Stimulated activated CD8-positive, alpha-beta memory T cell treated with anti-CD3 and anti-CD28 coated beads, Interleukin-7, amount 100 ng/mL, for 1 hour (primary cell): ENCODE measurements at regions not wholly inside any gene's neighbourhood (a gene's known extent, or its start where the extent isn't known, plus 50 kb on each side); places are given as distances from the start of the nearest gene placed in this dataset.

Experiments used
- DNase-seq, 2 donors: peaks; one replicate each; pipeline ENCODE4 v3.0.0-alpha.2; 2020; ENCODE audit warnings: low read depth in 2 of 2

DNA sequence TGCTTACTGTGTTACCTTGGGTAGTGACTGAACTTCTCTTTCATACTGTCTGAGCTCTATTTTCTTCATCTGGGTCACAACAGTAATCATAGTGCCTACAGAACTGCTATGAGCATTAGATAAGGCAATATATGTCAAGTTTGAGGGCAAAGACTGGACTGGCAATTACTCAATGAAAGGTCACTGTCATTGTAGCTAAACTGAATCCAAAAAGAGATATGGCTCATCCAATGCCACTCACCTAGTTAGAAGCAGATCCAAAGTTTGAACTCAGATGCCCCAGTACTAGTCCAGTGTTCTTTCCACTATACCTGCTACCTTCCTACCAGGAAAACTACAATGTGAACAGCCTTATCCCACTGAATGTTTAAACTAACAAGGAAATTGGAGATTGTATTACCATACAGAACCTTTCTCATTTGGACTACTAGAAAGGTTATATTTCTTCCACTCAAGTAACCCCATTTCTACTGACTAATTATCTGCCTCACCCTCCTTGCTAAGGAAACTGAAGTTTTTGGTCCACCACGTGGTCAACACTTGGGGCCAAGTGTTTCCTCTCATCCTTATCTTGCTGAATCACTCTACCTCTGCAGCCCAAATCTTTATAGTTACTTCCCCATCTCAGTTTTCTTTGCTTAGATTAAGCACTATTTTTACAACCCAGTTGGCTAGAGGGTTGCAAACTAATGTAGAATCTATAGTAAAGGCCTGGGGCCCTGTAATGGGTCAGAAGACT lies 202.3 kb upstream of the LPP start:
- DNase-seq, result no peak

DNA sequence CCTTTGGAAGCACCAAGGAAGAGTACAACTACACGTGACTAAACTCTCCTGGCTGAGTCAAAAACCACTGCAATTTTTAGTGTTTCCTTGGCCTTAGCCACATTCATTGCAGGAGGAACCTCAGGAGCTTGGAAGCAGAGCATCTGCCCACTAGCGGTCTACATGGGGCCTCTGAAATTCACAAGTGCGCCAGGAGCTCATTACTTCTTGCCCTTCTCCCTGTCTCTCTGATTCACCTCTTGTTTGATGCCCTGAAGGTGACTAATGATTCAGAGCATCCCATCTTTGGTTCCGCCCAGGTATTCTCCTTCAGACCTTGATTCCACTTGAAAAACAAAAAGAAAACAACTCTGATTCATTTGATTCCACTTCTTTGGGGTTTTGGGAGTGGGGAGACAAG lies 201.1 kb upstream of the LPP start:
- DNase-seq, result no peak

DNA sequence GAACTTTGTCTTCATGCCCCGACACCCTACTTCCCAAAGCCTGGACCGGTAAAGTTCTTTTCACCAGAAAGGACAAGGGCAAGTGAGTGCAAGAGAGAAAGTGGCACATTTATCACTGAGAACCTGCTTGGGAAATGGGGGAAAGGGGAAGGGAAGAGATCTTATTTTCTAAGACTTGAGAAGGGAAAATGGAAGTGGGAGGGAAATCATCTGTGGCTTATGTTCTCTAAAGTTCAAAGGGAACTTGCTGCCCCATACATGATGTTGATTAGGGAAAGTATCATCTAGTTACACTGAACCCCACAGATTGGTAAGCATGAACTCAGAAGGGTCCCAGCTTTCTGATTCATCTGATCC lies 199.5 kb upstream of the LPP start:
- DNase-seq, result no peak

GRCh38 chr3:187954873-187955586 lies 198.9 kb upstream of the LPP start:
- no peak for DNase-seq

GRCh38 chr3:187955587-187955952 lies 198.4 kb upstream of the LPP start:
- no peak for DNase-seq

- no peak for DNase-seq
Observed at GRCh38 chr3:187957165-187957581, 196.8 kb upstream of the LPP start.

- DNase-seq, result no peak
Observed at GRCh38 chr3:187957582-187957981, 196.4 kb upstream of the LPP start.

DNA sequence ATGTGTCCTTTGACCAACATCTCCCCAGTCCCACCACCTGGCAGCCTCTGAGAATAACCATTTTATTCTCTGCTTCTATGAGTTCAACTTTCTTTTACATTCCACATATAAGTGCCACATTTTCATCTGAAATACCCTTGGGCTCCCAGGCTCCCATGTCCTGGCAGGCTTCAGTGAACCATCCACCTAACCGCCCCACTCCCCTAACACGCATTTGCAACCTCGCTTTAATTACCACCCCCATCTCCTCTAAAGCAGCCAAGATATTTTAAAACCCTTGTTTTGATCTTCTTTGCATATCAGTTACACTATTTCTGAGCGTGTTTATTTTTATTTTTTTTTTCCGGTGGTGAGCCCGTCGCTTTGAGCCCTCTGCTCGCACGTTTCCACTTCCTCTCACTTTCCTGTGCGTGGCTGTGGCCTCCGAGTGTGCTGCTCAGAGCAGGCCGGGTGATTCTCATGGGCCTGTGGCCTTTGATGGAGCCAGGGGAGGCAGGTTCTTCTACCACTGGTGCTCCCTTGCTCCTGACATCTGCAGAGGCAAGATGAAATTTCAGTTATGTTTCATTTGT lies 195.4 kb upstream of the LPP start:
- peak; percentile 30 to 31 for DNase-seq

DNA sequence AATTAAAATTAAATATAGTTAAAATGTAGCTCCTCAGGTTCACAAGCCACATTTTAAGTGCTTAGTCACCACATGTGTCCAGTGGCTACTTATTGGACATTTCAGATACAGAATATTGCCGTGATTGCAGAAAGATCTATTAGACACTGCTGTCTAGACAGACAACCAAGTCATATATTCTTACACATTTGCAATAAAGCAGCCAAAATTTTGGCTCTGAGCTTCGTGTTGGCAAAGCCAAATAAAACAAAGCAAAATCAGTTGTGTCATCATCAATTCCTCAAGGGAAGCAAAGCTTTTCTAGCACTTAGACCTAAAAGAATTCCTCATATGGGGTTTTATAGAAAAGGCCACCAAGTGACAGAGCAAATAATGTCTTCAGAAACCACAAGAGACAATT lies 193.1 kb upstream of the LPP start:
- DNase-seq, result no peak

GRCh38 chr3:187961366-187961765 lies 192.6 kb upstream of the LPP start:
- DNase-seq, result no peak

DNA sequence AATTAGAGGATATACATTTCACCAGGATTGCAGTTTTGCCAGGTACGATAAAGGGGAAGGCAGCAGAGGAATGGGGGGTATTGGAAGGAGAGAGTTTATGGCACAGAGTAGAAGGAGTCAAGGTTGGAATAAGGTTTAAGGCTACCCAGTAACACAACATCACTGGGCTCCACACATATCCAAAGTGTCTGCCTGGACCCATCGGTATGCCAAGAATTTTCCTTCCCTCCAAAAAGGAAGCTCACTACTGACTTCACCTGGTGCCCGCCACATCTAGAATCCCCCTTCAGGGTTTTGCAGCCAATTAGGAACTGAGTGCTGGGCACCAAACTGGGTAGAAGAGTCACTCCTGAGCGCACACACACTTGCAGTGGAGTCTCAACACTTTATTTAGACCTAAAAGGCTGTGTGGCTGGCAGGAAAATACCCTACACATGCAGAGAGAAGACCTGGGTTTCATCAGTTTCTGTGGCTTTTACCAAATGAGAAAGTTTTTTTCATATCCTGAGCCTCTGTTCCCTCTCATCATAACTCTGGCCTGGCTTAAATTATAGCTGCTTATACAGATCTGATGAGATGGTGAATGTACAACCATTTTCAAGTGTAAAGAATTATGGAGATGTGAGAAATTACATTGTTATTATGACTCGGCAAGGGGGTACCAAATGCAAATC lies 190.8 kb upstream of the LPP start:
- DNase-seq, result no peak

DNA sequence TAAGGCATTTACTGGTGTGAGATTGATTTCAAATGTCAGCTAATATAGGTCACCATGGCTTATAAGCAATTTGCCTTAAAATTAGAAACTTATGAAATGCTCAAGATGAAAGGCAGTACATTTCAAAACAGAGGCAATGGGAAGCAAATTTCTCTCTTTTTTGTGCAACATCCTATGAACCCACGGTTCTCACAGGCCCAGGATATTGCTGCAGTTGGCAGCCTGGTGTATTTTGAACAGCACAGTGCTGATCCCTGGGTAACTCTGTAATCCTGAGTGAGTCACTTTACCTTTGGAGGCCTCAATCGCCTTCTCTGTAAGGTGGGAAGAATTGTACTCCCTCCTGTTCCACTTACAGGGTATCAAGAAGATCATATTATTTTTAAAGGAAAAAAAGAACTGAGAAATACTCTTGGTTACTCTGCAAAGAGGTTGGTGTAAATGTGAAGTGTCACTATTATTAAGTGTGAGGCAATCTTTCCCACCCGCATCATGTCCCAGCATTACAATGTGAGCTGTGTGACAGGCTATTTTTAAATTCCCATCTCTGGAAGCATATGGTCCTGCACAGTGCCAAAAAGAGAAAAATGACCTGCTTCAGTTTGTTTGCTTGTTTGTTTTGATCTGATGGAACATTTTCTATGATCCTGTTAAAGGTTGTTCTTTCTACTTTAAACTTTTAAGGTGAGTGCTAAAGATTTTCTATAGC lies 190.1 kb upstream of the LPP start:
- no peak for DNase-seq

GRCh38 chr3:187964760-187965159 lies 189.2 kb upstream of the LPP start:
- DNase-seq, result no peak

- DNase-seq, result no peak
Observed at GRCh38 chr3:187966096-187966495, 187.9 kb upstream of the LPP start.

- DNase-seq, result no peak
Observed at GRCh38 chr3:187966636-187967406, 187.1 kb upstream of the LPP start.

DNA sequence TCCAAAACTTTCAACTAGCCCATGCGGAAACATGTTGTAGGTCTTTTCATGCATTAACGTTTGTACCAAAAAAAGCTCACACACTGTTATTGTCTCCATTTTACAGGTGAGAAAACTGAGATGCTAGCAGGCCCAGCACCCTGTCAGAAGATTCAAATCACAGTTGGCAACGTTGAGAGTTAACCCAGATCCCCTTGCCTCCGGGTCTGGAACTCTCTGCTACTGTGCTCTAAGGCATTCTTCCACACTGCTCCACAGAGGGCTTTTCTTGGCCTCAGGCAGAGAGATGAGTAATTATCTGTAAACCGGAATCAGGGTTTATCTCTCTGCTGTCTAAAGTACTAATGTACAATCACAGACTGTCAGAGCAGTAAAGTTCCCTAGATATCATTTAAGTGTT lies 186.0 kb upstream of the LPP start:
- DNase-seq, result no peak

- DNase-seq, result no peak
Observed at GRCh38 chr3:187968883-187969580, 184.9 kb upstream of the LPP start.

GRCh38 chr3:187969581-187969950 lies 184.4 kb upstream of the LPP start:
- DNase-seq, result no peak

DNA sequence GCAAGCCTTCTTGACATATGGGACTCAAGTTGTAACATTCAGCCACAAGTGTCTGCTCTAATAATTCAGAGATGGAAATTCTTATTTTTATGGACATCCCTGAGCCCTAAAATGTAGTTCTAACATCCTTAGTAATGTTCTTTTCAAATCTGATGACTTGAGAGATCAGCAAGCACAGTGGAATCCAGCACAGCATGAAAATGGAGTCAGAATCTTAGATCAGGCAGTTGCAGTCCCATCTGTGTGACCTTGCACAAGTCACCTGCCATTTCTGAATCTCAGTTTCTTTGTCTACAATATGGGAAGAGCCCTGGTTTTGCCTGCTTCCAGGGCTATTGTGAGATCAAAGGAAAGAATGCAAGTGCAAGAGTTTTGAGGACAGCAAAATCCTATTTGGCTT lies 183.9 kb upstream of the LPP start:
- no peak for DNase-seq

GRCh38 chr3:187971629-187972028 lies 182.3 kb upstream of the LPP start:
- no peak for DNase-seq

DNA sequence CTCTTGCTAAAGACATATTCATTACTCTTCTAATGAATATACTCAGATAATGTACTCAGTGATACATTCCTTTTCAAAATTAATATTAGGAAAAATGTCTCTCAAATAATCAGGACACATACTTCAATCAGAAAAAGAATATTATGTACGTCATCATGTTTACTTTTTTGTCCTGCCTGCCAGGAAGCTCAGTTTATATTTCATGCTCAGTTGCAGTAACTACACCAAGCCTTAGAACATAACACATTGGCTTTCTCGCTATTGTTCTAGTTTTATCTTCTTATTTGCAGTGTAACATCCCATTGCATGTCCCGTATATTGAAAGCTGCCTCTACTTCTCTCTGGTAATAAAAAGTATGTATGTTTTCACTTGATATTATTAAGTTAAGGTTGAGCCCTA lies 181.5 kb upstream of the LPP start:
- no peak for DNase-seq
